ENCODE measurements at regions not wholly inside any gene's neighbourhood (a gene's known extent, or its start where the extent isn't known, plus 50 kb on each side); places are given as distances from the start of the nearest gene placed in this dataset.
A peak's percentile ranks its signal among the peaks of the same experiment; 100 is the strongest.

- no peak for DNase-seq (ENCODE audit: low spot score)
- H3K4me3 ChIP-seq: no peak overlapping the region
- no peak overlapping the region for H3K27ac ChIP-seq
- no peak for TF ChIP-seq CTCF (IDR thresholded peaks at IDR 0.05)
Observed at GRCh38 chr17:52395308-52395707, 236.8 kb upstream of the CA10 start.

GRCh38 chr17:52390422-52390821 lies 231.9 kb upstream of the CA10 start:
- TF ChIP-seq CTCF (IDR thresholded peaks at IDR 0.05): no peak
- DNase-seq (ENCODE audit: low spot score): no peak
- no peak overlapping the region for H3K4me3 ChIP-seq
- no peak overlapping the region for H3K27ac ChIP-seq

GRCh38 chr17:52389632-52390031 lies 231.1 kb upstream of the CA10 start:
- DNase-seq (ENCODE audit: low spot score): no peak
- H3K27ac ChIP-seq: no peak overlapping the region
- TF ChIP-seq CTCF (IDR thresholded peaks at IDR 0.05): no peak
- peak overlapping the region; percentile 47 for H3K4me3 ChIP-seq

- no peak overlapping the region for H3K27ac ChIP-seq
- no peak overlapping the region for H3K4me3 ChIP-seq
- TF ChIP-seq CTCF (IDR thresholded peaks at IDR 0.05): no peak
- DNase-seq (ENCODE audit: low spot score): no peak
Observed at GRCh38 chr17:52388941-52389340, 230.4 kb upstream of the CA10 start.

GRCh38 chr17:52384695-52385094 lies 226.2 kb upstream of the CA10 start:
- Histone ChIP-seq H3K27ac (no peak overlapping the region), H3K4me3 (no peak overlapping the region)
- DNase-seq (ENCODE audit: low spot score): no peak
- no peak for TF ChIP-seq CTCF (IDR thresholded peaks at IDR 0.05)

- no peak for DNase-seq (ENCODE audit: low spot score)
- peak; percentile 48 for TF ChIP-seq CTCF (IDR thresholded peaks at IDR 0.05)
- Histone ChIP-seq H3K27ac (no peak overlapping the region), H3K4me3 (no peak overlapping the region)
Observed at GRCh38 chr17:52383493-52384100, 225.1 kb upstream of the CA10 start.

- no peak for DNase-seq (ENCODE audit: low spot score)
- no peak overlapping the region for H3K4me3 ChIP-seq
- H3K27ac ChIP-seq: no peak overlapping the region
- no peak for TF ChIP-seq CTCF (IDR thresholded peaks at IDR 0.05)
Observed at GRCh38 chr17:52378860-52379259, 220.3 kb upstream of the CA10 start.
